Keratinocyte (primary cell): ENCODE measurements at regions not wholly inside any gene's neighbourhood (a gene's known extent, or its start where the extent isn't known, plus 50 kb on each side); places are given as distances from the start of the nearest gene placed in this dataset.

Source experiments
- DNase-seq: peaks from one replicate; pipeline ENCODE4 v3.0.0-alpha.2; 2011; ENCODE audit warnings: low read depth, missing footprints, low spot score
- FAIRE-seq: peaks from 2 replicates; lab custom pipeline; 2011; peaks lifted over from hg19 to GRCh38; lab: Jason Lieb, UNC
- H2AFZ ChIP-seq: 2 replicates; pipeline ENCODE4 v1.6.0; 2012; ENCODE audit warnings: low read length, control low read depth, inconsistent platforms; ENCODE audit not compliant: control insufficient read depth
- H3K27ac ChIP-seq: 2 replicates; pipeline ENCODE4 v1.5.1; 2011; ENCODE audit warnings: low read length; ENCODE audit not compliant: control insufficient read depth, insufficient read depth
- H3K27me3 ChIP-seq: 3 replicates; pipeline ENCODE4 v1.6.0; 2011; ENCODE audit warnings: low read length; ENCODE audit not compliant: control insufficient read depth, insufficient read depth; ENCODE audit errors: extremely low read depth
- H3K36me3 ChIP-seq, 2 experiments: 2 replicates in 1 of 2; 3 replicates in 1 of 2; pipeline ENCODE4 v1.5.1; 2011; ENCODE audit warnings: low read length in 2 of 2, mild to moderate bottlenecking in 1 of 2; ENCODE audit not compliant: control insufficient read depth in 2 of 2, insufficient read depth in 2 of 2; ENCODE audit errors: extremely low read depth in 1 of 2
- H3K4me1 ChIP-seq: 3 replicates; pipeline ENCODE4 v1.5.1; 2011; ENCODE audit warnings: low read length; ENCODE audit not compliant: control insufficient read depth, insufficient read depth; ENCODE audit errors: extremely low read depth
- H3K4me2 ChIP-seq: 3 replicates; pipeline ENCODE4 v1.6.0; 2011; ENCODE audit warnings: low read depth, low read length; ENCODE audit not compliant: control insufficient read depth, insufficient read depth; ENCODE audit errors: extremely low read depth
- H3K4me3 ChIP-seq, 3 experiments: fragments of 200-600 bp in 1 of 3; sonication (generic) in 1 of 3; 2 replicates in 2 of 3; 3 replicates in 1 of 3; pipeline ENCODE4 v1.5.1; 2011 to 2016; ENCODE audit warnings: low read length in 3 of 3, mild to moderate bottlenecking in 3 of 3, control low read depth in 2 of 3, inconsistent platforms in 1 of 3, low read depth in 1 of 3, mixed read lengths in 1 of 3, mixed run types in 1 of 3, moderate library complexity in 1 of 3; ENCODE audit not compliant: control insufficient read depth in 2 of 3, insufficient read depth in 2 of 3; ENCODE audit errors: extremely low read depth in 1 of 3
- H3K79me2 ChIP-seq: 2 replicates; pipeline ENCODE4 v1.6.0; 2012; ENCODE audit warnings: low read length; ENCODE audit not compliant: control insufficient read depth, insufficient read depth
- H3K9ac ChIP-seq: 3 replicates; pipeline ENCODE4 v1.6.0; 2011; ENCODE audit warnings: low read length; ENCODE audit not compliant: control insufficient read depth, insufficient read depth; ENCODE audit errors: extremely low read depth
- H3K9me1 ChIP-seq: 3 replicates; pipeline ENCODE4 v1.6.0; 2011; ENCODE audit warnings: low read length; ENCODE audit not compliant: control insufficient read depth, insufficient read depth; ENCODE audit errors: extremely low read depth
- H3K9me3 ChIP-seq: 2 replicates; pipeline ENCODE4 v1.5.1; 2012; ENCODE audit warnings: low read depth, low read length; ENCODE audit not compliant: control insufficient read depth
- H4K20me1 ChIP-seq: 3 replicates; pipeline ENCODE4 v1.6.0; 2011; ENCODE audit warnings: low read length; ENCODE audit not compliant: control insufficient read depth, insufficient read depth; ENCODE audit errors: extremely low read depth
- CTCF ChIP-seq, 3 experiments: IDR thresholded peaks in 1 of 3; conservative IDR thresholded peaks in 1 of 3; optimal IDR thresholded peaks in 1 of 3; 2 replicates in 2 of 3; 3 replicates in 1 of 3; pipeline versions ENCODE3 to v1.5.1; 2011; ENCODE audit warnings: low read length in 3 of 3, mild to moderate bottlenecking in 3 of 3, moderate library complexity in 2 of 3, control low read depth in 1 of 3, inconsistent platforms in 1 of 3; ENCODE audit not compliant: insufficient read depth in 2 of 3; ENCODE audit errors: extremely low read depth in 1 of 3
- EZH2 ChIP-seq: IDR thresholded peaks from one replicate; pipeline ENCODE4 v1.6.1; 2012; ENCODE audit warnings: inconsistent platforms, mild to moderate bottlenecking, low read length, moderate library complexity
- dilution Hi-C: fragments of 300-500 bp; cut with MboI; formaldehyde crosslinking; loops from one replicate; pipeline ENCODE4 v1.7.0; 2020; ENCODE audit warnings: low sequenced_read_pairs; ENCODE audit not compliant: extremely low pct_ligation_motif_present

- H3K4me3 ChIP-seq, result no peak overlapping the region
- H3K9ac ChIP-seq, result no peak overlapping the region
- no peaks in the 10 kb centered on the region for H3K27me3 ChIP-seq
- no peaks in the 10 kb centered on the region for H3K36me3 ChIP-seq
- FAIRE-seq (no peak), DNase-seq (no peak)
- no peak for TF ChIP-seq CTCF (optimal IDR thresholded peaks at IDR 0.05 in 1 of 3, IDR thresholded peaks at IDR 0.05 in 1 of 3, conservative IDR thresholded peaks at IDR 0.05 in 1 of 3; ENCODE audit: extremely low read depth in 1 of 3, insufficient read depth in 2 of 3, low read length in 3 of 3)
- no peak for TF ChIP-seq EZH2
- H3K9me1 ChIP-seq, result no peaks in the 10 kb centered on the region
- no peak overlapping the region for H3K4me2 ChIP-seq
- no peaks in the 10 kb centered on the region for H4K20me1 ChIP-seq
- dilution Hi-C loops, result no loop called here
- H3K79me2 ChIP-seq, result no peaks in the 10 kb centered on the region
- H3K27ac ChIP-seq, result no peak overlapping the region
- H2AFZ ChIP-seq, result no peak overlapping the region
- H3K4me1 ChIP-seq, result no peaks in the 10 kb centered on the region
- no peaks in the 10 kb centered on the region for H3K9me3 ChIP-seq
Measured at GRCh38 chr2:176812246-176812775, 400.3 kb upstream of the HNRNPA3 start.

DNA sequence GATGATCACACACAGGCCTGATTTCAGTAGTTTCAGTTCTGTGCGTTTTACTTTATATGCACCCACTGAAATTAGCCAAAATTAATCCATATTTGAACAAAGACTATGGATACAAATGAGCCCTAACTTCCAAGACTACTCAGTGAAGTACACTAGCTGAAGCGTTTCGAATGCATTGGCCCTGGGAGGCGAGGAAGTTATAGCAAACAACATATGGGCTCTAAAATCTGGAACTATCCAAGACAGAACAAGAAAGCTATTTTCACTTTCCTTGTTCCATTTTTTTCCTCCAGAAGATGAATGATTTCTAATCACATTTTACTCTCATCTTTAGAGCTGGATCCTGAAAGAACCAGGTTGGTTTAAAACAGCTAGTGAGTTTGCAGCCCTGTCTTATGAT, 399.4 kb upstream of the HNRNPA3 start:
- no peak overlapping the region for H2AFZ ChIP-seq
- no peaks in the 10 kb centered on the region for H4K20me1 ChIP-seq
- H3K9ac ChIP-seq, result no peak overlapping the region
- FAIRE-seq (no peak), DNase-seq (no peak)
- H3K27ac ChIP-seq, result no peak overlapping the region
- H3K36me3 ChIP-seq, result no peaks in the 10 kb centered on the region
- no peak overlapping the region for H3K4me3 ChIP-seq
- H3K27me3 ChIP-seq, result no peaks in the 10 kb centered on the region
- H3K79me2 ChIP-seq, result no peaks in the 10 kb centered on the region
- H3K9me3 ChIP-seq, result no peaks in the 10 kb centered on the region
- no peak overlapping the region for H3K4me2 ChIP-seq
- TF ChIP-seq CTCF (optimal IDR thresholded peaks at IDR 0.05 in 1 of 3, IDR thresholded peaks at IDR 0.05 in 1 of 3, conservative IDR thresholded peaks at IDR 0.05 in 1 of 3; ENCODE audit: extremely low read depth in 1 of 3, insufficient read depth in 2 of 3, low read length in 3 of 3) (no peak), EZH2 (no peak)
- no peaks in the 10 kb centered on the region for H3K4me1 ChIP-seq
- H3K9me1 ChIP-seq, result no peaks in the 10 kb centered on the region
- dilution Hi-C loops, result no loop called here
